ENCODE measurements at regions not wholly inside any gene's neighbourhood (a gene's known extent, or its start where the extent isn't known, plus 50 kb on each side); places are given as distances from the start of the nearest gene placed in this dataset.

GRCh38 chr4:170398218-170398617 is 308.5 kb upstream of the AADAT start:
- no peaks in the 10 kb centered on the region for H3K4me1 ChIP-seq (replicated peaks in 1 of 2; ENCODE audit: control insufficient read depth in 2 of 2, insufficient read depth in 2 of 2, low read length in 2 of 2)
- no peak overlapping the region for H3K4me3 ChIP-seq
- no peak overlapping the region for H3K9ac ChIP-seq (ENCODE audit: insufficient read depth in 1 of 2, low read depth in 2 of 2, low read length in 2 of 2)
- no TSS peak for BruUV-seq (replicated peaks)
- intact Hi-C loops (cut with micrococcal nuclease): no loop called here
- in situ Hi-C loops (cut with MboI): no loop called here
- ATAC-seq (no peak), DNase-seq (ENCODE audit: extremely low read depth in 1 of 4, low spot score in 3 of 4) (no peak), FAIRE-seq (no peak)
- no peaks in the 10 kb centered on the region for H3K79me2 ChIP-seq (ENCODE audit: control insufficient read depth, insufficient read depth, low read length)
- ChIA-PET CTCF (ENCODE audit: low intra/inter-chr PET ratio) (no interaction called here), POLR2A (no interaction called here)
- H3K36me3 ChIP-seq (ENCODE audit: control insufficient read depth, insufficient read depth, low read length): no peaks in the 10 kb centered on the region
- no peak overlapping the region for H3K4me2 ChIP-seq (ENCODE audit: insufficient read depth, low read length)
- no peak overlapping the region for H3K27ac ChIP-seq (ENCODE audit: extremely low read depth, low read depth, low read length)
- no peaks in the 10 kb centered on the region for H4K20me1 ChIP-seq (replicated peaks; ENCODE audit: control insufficient read depth, insufficient read depth, low read length)
- no peaks in the 10 kb centered on the region for H3K9me1 ChIP-seq (ENCODE audit: control insufficient read depth, insufficient read depth, low read length)
- H3K9me3 ChIP-seq (replicated peaks; ENCODE audit: control insufficient read depth, insufficient read depth, low read depth, low read length): no peaks in the 10 kb centered on the region
- no peak overlapping the region for H2AFZ ChIP-seq (ENCODE audit: low read depth, low read length)
- H3K27me3 ChIP-seq (ENCODE audit: control insufficient read depth in 2 of 2, insufficient read depth in 2 of 2, low read length in 2 of 2): no peaks in the 10 kb centered on the region
- no peak for TF ChIP-seq WHSC1 (IDR thresholded peaks at IDR 0.05; ENCODE audit: low read length)
- TF ChIP-seq ELK3 (CRISPR knock-in tag; IDR thresholded peaks at IDR 0.05): no peak
- no peak for TF ChIP-seq HDAC3 (IDR thresholded peaks at IDR 0.05; ENCODE audit: borderline replicate concordance, partially characterized antibody)
- no peak for TF ChIP-seq RBM17 (IDR thresholded peaks at IDR 0.05; ENCODE audit: borderline replicate concordance, low read depth, low read length)
- no peak for TF ChIP-seq JUN (IDR thresholded peaks at IDR 0.05; ENCODE audit: borderline replicate concordance, low read depth, low read length)
- no peak for TF ChIP-seq JUN (CRISPR knock-in tag; IDR thresholded peaks at IDR 0.05; ENCODE audit: borderline replicate concordance)
- no peak for TF ChIP-seq ATF7 (IDR thresholded peaks at IDR 0.05)
- no peak for TF ChIP-seq CHD7 (IDR thresholded peaks at IDR 0.05; ENCODE audit: low read depth, low read length)
- TF ChIP-seq JUNB (CRISPR knock-in tag; conservative IDR thresholded peaks at IDR 0.05): no peak
- no peak for TF ChIP-seq SNAPC5 (CRISPR knock-in tag; IDR thresholded peaks at IDR 0.05)

Data from K562 (cell line).